Left lung (tissue), 4 donors: ENCODE measurements at regions not wholly inside any gene's neighbourhood (a gene's known extent, or its start where the extent isn't known, plus 50 kb on each side); places are given as distances from the start of the nearest gene placed in this dataset.
"Not testable (repeated sequence)": the region's sequence is repeated elsewhere in the genome, so short reads cannot be mapped to it uniquely, and the experiment has no call there.

Experiments
- ATAC-seq: fragments of 200-7000 bp; cut with Tn5 transposase; one replicate; pipeline ENCODE4 v1.9.1; 2020; ENCODE audit warnings: moderate library complexity
- DNase-seq, 4 donors: peaks; one replicate each; pipeline ENCODE4 v3.0.0-alpha.2; 2013 to 2020
- H3K27ac ChIP-seq, 2 donors: fragments of 200-600 bp; sonication (generic) in 1 of 2; one replicate each; pipeline versions ENCODE4 v1.5.0 to v1.8.0; 2020 to 2021
- H3K27me3 ChIP-seq, 2 donors: fragments of 200-600 bp; sonication (generic) in 1 of 2; one replicate each; pipeline versions ENCODE4 v1.5.0 to v1.8.0; 2020 to 2021
- H3K36me3 ChIP-seq, 2 donors: fragments of 200-600 bp; sonication (generic) in 1 of 2; one replicate each; pipeline versions ENCODE4 v1.5.0 to v1.8.0; 2020 to 2021
- H3K4me1 ChIP-seq, 2 donors: fragments of 200-600 bp; one replicate each; pipeline ENCODE4 v1.8.0; 2021
- H3K4me3 ChIP-seq, 2 donors: fragments of 200-600 bp; sonication (generic) in 1 of 2; one replicate each; pipeline versions ENCODE4 v1.5.0 to v1.8.0; 2020 to 2021; ENCODE audit warnings: mild to moderate bottlenecking in 1 of 2
- H3K9me3 ChIP-seq, 2 donors: fragments of 200-600 bp; sonication (generic) in 1 of 2; one replicate each; pipeline versions ENCODE4 v1.5.0 to v1.8.0; 2020 to 2021
- intact Hi-C, 2 donors: fragments of 100-400 bp; cut with DNase I; formaldehyde crosslinking; loops; one replicate each; pipeline versions ENCODE4 v1.11.2 to v1.14.2; 2022
- donor health status: DM: no; HTN: yes; CAD: no.
- donor health status: DM: no; HTN: no; CAD: no.

GRCh38 chr15:21068917-21069316, 202.8 kb upstream of the POTEB2 start:
- H3K27ac ChIP-seq, ATAC-seq, intact Hi-C loops, H3K9me3 ChIP-seq, H3K27me3 ChIP-seq, H3K4me1 ChIP-seq, H3K4me3 ChIP-seq, H3K36me3 ChIP-seq: not testable (repeated sequence)
- DNase-seq, result peak in 1 of 4 donors; percentile 43

GRCh38 chr15:21063512-21063911, 197.4 kb upstream of the POTEB2 start:
- intact Hi-C loops, H3K9me3 ChIP-seq, H3K4me1 ChIP-seq, H3K27me3 ChIP-seq, H3K4me3 ChIP-seq, ATAC-seq, H3K27ac ChIP-seq, H3K36me3 ChIP-seq: not testable (repeated sequence)
- DNase-seq, result peak in 1 of 4 donors; percentile 17

- DNase-seq, H3K9me3 ChIP-seq, ATAC-seq, H3K36me3 ChIP-seq, H3K27ac ChIP-seq, H3K27me3 ChIP-seq, H3K4me3 ChIP-seq, H3K4me1 ChIP-seq, intact Hi-C loops: not testable (repeated sequence)
Measured at GRCh38 chr15:21062619-21063163, 196.6 kb upstream of the POTEB2 start.

GRCh38 chr15:21051866-21052265, 185.8 kb upstream of the POTEB2 start:
- ATAC-seq, H3K4me1 ChIP-seq, H3K4me3 ChIP-seq, H3K27me3 ChIP-seq, intact Hi-C loops, DNase-seq, H3K27ac ChIP-seq, H3K36me3 ChIP-seq, H3K9me3 ChIP-seq: not testable (repeated sequence)

DNA sequence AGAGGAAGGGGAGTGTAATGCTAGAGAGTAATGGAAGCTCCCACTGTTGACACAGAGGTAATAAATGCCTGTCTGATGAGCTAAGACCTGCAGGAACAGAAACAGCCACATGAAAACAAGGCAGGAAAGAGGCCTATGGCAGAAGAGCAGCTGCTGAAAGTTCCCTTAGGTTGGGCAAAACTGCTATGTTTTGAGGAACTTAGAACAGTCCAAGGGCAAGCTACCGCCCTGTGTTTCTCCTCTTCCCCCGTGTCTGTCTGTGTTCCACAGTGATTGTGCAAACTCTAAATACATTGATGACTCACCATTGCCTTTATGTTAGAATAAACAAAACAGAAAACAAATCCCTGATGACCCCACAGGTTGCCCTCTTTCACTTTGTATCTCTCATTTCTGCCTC, 165.6 kb upstream of the POTEB2 start:
- H3K27ac ChIP-seq, DNase-seq, H3K36me3 ChIP-seq, ATAC-seq, H3K27me3 ChIP-seq, intact Hi-C loops, H3K4me3 ChIP-seq, H3K9me3 ChIP-seq, H3K4me1 ChIP-seq: not testable (repeated sequence)

DNA sequence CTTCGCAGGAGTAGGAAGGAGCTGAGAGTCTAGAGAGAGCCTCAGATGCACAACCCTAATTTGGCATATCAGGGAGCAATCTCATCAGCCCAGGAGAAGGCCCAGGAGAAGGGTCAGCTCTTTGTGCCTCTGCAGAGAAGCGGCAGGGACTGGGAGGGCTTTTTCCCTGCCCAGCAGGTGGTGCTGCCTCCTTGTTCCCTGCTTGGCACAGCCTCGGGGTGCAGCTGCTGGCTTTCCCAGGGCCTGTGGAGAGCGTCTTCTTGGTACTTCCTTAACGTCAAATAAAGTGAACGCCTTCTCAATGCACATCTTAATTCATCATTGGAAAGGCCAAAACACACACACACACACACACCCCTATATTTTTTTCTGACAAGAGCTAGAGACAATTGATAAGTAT, 162.9 kb upstream of the POTEB2 start:
- H3K27me3 ChIP-seq, H3K4me3 ChIP-seq, H3K27ac ChIP-seq, H3K4me1 ChIP-seq, H3K36me3 ChIP-seq, intact Hi-C loops, ATAC-seq, H3K9me3 ChIP-seq, DNase-seq: not testable (repeated sequence)

GRCh38 chr15:21027942-21028341, 161.8 kb upstream of the POTEB2 start:
- H3K4me1 ChIP-seq, H3K27ac ChIP-seq, intact Hi-C loops, H3K9me3 ChIP-seq, ATAC-seq, H3K4me3 ChIP-seq, DNase-seq, H3K27me3 ChIP-seq, H3K36me3 ChIP-seq: not testable (repeated sequence)

DNA sequence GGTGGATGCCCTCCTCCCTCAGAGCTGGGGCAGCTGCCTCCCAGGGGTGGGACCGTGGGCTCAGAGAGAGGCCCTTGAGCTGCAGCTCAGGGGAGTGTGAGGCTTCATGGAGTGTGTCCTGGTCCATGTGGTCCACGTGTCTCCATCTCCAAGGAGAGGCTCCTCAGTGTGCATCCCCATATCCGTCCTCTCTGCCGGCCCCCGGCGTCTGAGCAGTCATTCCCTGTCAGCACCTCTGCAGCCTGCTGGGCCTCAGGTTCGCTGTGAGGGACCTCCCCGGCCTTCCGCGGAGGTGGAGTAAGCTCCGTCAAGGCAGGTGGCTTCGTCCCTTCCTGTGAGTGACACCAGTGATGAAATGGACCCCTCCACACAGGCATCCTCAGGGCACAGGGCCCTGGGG, 160.7 kb upstream of the POTEB2 start:
- ATAC-seq, H3K4me1 ChIP-seq, H3K4me3 ChIP-seq, H3K9me3 ChIP-seq, H3K27me3 ChIP-seq, H3K36me3 ChIP-seq, H3K27ac ChIP-seq, intact Hi-C loops: not testable (repeated sequence)
- peak in 1 of 4 donors; percentile 17 for DNase-seq

GRCh38 chr15:21024235-21024987, 158.3 kb upstream of the POTEB2 start:
- H3K27me3 ChIP-seq, H3K9me3 ChIP-seq, H3K36me3 ChIP-seq, H3K4me1 ChIP-seq, ATAC-seq, H3K4me3 ChIP-seq, intact Hi-C loops, H3K27ac ChIP-seq: not testable (repeated sequence)
- DNase-seq, result peak in 1 of 4 donors; percentile 26

DNA sequence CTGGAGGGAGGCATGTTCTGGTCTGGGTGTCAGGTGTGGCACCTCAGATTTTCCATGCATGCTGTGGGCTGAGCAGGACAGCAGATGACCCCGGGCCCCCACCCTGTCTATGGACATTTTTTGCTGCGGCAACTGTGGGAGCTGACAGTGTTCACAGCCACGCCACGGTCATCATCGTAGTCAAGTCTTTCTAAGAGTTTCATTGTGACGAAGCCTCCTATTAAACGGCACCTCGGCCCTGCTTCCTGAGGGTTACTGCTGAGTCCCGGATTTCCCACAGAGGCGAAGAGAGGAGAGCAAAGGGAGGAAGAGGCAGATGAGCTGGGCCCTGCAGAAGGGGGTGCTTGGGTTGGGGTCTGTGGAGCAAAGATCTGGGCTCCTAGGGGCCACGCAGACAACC, 152.1 kb upstream of the POTEB2 start:
- DNase-seq, H3K4me1 ChIP-seq, H3K27me3 ChIP-seq, H3K36me3 ChIP-seq, ATAC-seq, H3K27ac ChIP-seq, H3K4me3 ChIP-seq, intact Hi-C loops, H3K9me3 ChIP-seq: not testable (repeated sequence)

DNA sequence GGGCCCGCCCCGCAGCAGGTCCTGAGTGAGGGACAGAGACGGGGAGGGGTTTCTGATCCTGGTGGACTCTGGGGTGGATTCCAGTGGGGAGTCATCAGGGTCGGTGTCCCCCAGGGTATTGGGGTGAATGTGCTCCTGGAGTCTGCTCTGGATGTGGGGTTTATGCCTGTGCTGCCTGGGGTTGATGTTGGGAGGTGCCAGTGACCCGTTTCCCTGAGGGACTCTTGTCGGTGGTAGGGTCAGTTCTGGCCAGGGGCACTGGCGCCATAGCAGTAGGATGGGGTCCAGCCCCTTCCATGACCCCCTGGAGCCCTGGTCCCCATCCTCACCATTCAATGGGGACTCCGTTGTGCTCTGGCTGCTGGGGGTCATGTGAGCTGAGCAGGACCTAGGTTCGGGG, 151.2 kb upstream of the POTEB2 start:
- H3K36me3 ChIP-seq, H3K4me3 ChIP-seq, DNase-seq, H3K27me3 ChIP-seq, ATAC-seq, intact Hi-C loops, H3K9me3 ChIP-seq, H3K4me1 ChIP-seq, H3K27ac ChIP-seq: not testable (repeated sequence)

- H3K27me3 ChIP-seq, H3K36me3 ChIP-seq, H3K4me1 ChIP-seq, DNase-seq, intact Hi-C loops, H3K4me3 ChIP-seq, H3K9me3 ChIP-seq, H3K27ac ChIP-seq, ATAC-seq: not testable (repeated sequence)
Measured at GRCh38 chr15:21016589-21016988, 150.5 kb upstream of the POTEB2 start.

DNA sequence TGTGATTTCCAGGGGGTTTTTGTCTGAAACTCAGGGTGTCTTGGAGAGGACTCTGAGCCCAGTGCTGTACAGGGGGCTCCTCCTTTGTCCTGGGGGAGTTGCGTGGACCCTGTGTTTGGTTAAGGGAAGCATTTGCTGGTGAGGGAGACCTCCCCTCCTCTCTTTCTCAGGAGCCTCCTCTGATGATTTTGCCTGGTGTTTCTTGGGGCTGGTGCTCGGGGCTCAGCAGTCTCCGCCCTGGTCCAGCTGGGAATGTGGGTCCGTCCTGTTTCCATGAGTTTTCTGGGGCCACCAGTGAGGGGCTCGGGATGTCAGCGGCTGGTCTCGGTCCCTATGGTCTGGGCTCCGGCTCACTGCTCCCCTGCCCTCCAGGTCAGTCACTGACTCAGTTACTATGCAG, 149.1 kb upstream of the POTEB2 start:
- H3K9me3 ChIP-seq, DNase-seq, H3K36me3 ChIP-seq, ATAC-seq, intact Hi-C loops, H3K27ac ChIP-seq, H3K4me1 ChIP-seq, H3K4me3 ChIP-seq, H3K27me3 ChIP-seq: not testable (repeated sequence)

DNA sequence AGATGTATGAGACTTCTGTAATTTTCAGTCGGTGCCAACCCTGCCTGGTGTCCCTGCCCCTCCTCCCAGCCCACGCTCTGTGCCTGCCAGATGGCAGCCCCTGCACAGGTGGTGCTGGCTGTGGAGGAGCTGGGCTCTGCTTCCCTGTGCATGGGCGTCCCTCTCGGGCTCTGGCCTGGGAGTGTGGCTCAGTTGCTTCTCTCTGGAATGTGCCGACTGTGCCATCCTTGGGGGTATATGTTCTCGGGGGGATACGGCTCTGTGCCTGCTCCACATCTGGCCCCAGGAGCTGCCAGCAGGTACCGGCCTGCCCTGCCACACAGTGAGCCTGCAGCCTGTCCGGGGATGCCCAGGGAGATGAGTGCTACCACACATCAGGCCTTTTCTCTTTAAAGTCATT, 147.2 kb upstream of the POTEB2 start:
- H3K4me1 ChIP-seq, ATAC-seq, H3K27me3 ChIP-seq, H3K9me3 ChIP-seq, H3K36me3 ChIP-seq, intact Hi-C loops, H3K4me3 ChIP-seq, H3K27ac ChIP-seq, DNase-seq: not testable (repeated sequence)
